GM20000 (cell line): ENCODE measurements at regions not wholly inside any gene's neighbourhood (a gene's known extent, or its start where the extent isn't known, plus 50 kb on each side); places are given as distances from the start of the nearest gene placed in this dataset.
"Not testable (repeated sequence)": the region's sequence is repeated elsewhere in the genome, so short reads cannot be mapped to it uniquely, and the experiment has no call there.

ENCODE experiments used
- DNase-seq: peaks from one replicate; pipeline ENCODE4 v3.0.0; 2012; ENCODE audit warnings: low spot score

DNA sequence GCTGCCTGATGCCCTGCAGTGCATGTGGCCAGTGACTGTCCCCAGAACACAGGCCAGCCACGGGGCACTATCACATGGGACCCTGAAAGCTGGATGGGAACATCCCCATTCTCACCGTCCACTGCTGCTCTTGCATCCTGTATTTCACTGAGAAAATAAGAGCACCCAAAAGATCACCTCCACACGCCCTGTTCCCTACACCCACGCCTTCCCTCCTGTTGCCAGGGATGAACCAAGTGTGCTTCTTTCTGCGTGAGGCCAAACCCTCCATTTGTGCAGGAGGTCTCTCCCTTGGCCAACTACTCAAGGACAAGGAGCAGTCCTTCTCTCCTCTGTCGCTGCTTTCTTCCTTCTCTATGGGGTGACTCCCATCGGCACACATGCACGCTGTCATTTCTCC is 118.3 kb downstream of the LRRC37A3 start:
- DNase-seq = not testable (repeated sequence)

GRCh38 chr17:64800361-64800895 is 118.8 kb downstream of the LRRC37A3 start:
- not testable (repeated sequence) for DNase-seq

DNA sequence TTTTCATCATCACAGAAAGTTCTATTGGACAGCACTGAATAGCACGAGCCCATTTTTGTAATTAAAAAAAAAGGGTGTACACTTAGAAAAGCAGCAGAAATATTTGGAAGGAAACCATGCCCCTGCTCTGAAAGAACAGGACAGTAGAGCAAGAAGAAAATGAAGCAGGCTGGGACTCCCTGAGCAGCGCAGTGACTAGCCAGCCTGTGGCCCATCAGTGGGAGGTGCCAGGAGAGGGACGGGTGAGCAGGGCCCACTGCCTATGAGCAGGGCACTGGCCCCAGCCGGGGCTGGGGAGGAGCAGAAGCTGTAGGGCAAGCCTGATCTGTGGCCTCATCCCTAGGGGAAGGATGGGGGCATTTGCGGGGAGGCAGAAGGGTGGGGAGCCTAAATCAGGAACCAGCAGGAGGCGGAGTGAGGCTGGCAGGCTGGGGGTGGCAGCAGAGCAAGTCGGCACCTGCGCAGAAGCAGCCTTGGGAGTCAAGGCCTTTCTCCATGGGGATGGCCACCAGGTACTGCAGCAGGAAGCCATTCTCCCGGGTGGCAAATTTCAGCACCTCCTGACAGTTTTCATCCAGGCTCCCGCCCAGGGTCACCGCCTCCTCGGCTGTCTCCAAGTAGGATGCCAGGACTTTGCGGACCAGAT is 119.6 kb downstream of the LRRC37A3 start:
- not testable (repeated sequence) for DNase-seq

- DNase-seq = not testable (repeated sequence)
Measured at GRCh38 chr17:64798961-64799360, 120.3 kb downstream of the LRRC37A3 start.

DNA sequence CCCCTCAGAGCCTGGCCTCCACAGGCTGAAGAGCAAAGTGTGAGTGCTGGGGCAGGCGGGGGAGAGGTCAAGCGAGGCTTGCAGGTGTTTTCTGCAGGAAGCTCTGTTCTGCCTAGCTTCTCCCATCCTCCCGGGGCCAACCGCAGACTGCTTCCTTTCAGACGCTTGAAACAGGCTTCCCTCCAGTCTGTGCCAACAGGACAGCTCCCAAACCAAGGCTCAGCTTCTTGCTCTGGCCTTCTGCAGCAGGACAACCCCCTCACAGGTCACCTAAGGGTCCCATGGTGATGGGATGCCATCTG is 120.8 kb downstream of the LRRC37A3 start:
- DNase-seq = peak; percentile 18

- not testable (repeated sequence) for DNase-seq
Measured at GRCh38 chr17:64797746-64798488, 121.4 kb downstream of the LRRC37A3 start.

- not testable (repeated sequence) for DNase-seq
Measured at GRCh38 chr17:64795342-64795741, 123.9 kb downstream of the LRRC37A3 start.

DNA sequence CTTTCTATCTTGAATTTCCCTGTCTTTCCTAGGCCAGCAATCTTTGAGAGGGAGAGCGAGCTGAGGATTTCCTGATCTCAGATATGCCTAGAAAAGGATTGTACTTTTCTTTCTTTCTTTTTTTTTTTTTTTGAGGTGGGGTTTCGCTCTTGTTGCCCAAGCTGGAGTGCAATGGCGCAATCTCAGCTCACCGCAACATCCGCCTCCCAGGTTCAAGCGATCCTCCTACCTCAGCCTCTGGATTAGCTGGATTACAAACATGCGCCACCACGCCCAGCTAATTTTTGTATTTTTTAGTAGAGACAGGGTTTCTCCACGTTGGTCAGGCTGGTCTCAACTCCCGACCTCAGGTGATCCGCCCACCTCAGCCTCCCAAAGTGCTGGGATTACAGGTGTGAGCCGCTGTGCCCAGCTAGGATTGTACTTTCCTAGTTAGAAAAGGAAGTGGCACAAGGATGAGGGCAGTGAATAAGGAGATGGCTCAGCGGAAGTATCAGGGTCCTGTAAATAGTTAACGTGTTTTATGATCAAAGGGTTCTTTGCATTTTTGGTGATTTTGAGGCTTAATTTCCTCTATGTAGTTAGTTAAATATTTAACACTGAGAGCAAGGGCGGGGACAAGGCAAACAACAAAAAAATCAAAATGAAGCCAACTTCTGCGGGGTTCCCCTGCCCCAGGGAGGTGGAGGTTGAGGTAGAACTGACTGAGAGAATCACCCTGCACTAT is 124.6 kb downstream of the LRRC37A3 start:
- DNase-seq = not testable (repeated sequence)

DNA sequence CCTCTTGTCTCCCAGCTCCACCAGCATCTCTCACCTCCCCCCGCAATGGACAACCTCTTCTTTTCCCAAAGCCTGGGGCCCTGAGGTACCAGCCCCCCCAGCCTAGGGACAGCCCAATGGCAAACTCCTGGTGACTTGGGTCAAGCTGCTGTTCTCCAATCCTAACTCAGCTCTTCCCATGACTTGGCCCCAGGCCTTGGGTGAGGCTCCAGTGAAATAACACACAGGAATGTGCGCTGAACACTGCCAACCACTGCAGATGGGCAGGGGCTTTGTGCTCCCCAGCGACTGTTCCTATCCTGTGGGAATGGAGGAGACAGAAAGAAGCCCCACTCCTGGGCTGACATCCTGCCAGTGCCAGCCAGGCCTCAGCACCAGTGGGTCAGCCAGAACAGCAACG is 125.2 kb downstream of the LRRC37A3 start:
- DNase-seq = not testable (repeated sequence)

DNA sequence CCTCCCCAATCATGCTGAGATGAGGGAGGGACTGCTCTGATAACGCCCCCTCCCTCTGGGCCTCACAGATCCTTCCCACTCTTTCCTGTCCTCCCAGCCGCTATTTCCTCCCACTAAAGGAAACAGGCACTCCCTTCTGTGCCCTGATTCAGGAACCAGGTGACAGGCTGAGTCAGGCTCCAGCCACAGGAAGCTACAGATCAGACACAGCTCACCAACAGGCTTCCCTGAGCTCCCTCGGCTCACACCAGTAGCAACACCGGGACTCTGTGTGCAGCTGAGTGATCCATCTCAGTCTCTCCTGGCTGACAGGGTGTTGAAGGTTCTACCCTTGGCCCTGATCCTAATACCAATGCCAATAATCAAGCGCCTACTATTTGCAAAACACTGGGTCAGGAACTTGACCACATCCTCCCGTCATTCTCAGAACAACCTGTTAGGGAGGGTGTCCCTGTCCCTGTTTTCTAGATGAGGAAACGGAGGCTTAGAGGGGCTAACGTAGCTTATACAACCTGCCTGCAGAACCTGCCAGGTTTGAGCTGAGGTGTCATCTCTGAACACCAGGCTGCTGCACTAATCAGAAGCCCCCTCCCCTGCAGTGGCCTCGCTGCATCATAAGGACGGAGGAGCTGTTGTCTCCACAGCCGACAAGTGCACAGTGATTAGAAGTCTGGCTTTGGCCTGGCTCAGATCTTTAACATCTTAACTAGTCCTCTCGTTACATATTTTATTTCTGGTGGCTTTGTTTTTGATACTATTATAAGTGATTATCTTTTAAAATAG is 126.3 kb downstream of the LRRC37A3 start:
- not testable (repeated sequence) for DNase-seq

- DNase-seq = not testable (repeated sequence)
Measured at GRCh38 chr17:64792276-64792675, 127.0 kb downstream of the LRRC37A3 start.

- DNase-seq = not testable (repeated sequence)
Measured at GRCh38 chr17:64791691-64792090, 127.6 kb downstream of the LRRC37A3 start.

DNA sequence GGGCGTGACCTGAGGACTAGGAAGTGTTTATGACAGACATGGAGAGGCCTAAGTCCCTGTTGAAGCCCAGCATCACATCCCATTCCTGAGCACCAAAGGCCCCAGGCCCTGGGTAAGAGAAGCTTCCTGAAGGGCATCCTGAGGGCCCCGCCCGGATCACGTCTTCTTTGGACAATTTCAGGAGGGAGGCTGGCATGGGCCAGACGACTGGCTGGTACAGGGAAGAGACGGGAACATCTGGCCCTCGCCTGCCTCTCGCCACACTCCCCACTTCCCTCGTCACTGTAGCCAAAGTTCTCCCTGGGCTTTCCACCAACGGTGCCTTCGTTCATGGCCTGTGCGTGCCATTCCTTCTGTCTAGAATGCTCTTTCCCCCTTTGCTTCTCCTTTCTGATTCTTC is 128.1 kb downstream of the LRRC37A3 start:
- DNase-seq = not testable (repeated sequence)

GRCh38 chr17:64790690-64791089 is 128.6 kb upstream of the SMURF2 start:
- DNase-seq = not testable (repeated sequence)

DNA sequence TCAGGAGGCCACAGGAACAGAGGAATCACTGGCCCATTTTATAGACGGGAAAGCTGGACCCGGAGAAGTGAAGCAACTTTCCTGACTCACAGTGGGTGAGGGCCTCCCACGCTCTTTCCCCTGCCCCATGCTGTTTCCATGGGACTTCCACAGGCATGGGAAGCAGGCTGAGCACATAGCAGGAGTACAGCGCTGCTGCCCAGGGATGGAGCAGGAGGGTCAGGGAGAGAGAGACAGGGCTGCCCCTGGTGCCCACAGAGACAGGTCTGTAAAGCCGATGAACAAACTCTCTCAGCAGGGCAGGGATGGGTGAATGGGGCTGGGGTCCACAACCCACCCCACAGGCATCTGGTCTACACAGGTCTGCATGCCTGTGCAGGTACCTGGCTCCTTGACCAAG is 128.1 kb upstream of the SMURF2 start:
- not testable (repeated sequence) for DNase-seq

DNA sequence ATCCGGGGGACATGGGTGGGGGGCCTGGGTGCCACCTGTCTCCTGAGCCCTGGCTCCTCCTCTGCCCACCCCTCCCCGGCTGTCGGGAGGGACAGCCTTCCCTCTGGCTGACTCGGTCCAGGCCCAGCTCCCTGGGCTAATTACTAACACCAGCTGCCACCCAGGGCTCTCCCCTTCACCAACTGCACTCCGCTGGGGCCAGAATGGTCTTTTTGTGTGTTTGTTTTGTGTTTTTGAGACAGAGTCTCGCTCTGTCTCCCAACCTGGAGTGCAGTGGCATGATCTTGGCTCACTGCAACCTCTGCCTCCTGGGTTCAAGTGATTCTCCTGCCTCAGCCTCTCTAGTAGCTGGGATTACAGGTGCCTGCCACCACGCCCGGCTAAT is 126.9 kb upstream of the SMURF2 start:
- not testable (repeated sequence) for DNase-seq
